AG09319 (cell line): ENCODE measurements at regions not wholly inside any gene's neighbourhood (a gene's known extent, or its start where the extent isn't known, plus 50 kb on each side); places are given as distances from the start of the nearest gene placed in this dataset.
A peak's percentile ranks its signal among the peaks of the same experiment; 100 is the strongest.

ENCODE experiments used
- DNase-seq: peaks from one replicate; pipeline ENCODE4 v3.0.0-alpha.2; 2010; ENCODE audit warnings: low read depth; ENCODE audit errors: extremely low read depth
- TF ChIP-seq, protein P1 (sequence below): IDR thresholded peaks from 2 replicates; pipeline ENCODE4 v1.5.1; 2011; ENCODE audit warnings: low read depth, mild to moderate bottlenecking, inconsistent platforms, low read length, moderate library complexity

DNA sequence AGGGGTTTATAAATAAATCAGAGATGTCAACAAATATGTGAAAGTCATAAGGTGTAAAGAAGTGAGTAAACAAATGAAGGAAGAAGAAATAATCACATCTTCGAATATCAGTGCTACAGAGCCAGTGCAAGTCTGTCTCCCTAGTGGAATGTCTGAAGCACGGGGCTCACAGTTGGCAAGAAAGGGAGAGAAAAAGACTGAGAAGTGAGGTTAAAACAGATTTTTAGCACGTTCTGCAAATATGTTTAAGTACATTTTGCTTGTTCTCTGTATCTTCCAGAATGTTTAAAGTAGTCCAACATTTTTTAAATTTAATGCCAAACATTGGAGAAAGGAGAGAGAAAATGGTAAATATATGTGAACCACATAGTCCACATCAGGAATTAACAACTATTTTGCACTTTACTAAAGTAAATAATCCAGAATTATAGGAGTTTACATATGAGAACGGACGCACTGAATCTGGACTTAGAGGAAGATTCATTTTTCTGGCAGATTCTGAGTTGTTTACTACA is 682.4 kb downstream of the LTN1 start:
- DNase-seq: no peak

DNA sequence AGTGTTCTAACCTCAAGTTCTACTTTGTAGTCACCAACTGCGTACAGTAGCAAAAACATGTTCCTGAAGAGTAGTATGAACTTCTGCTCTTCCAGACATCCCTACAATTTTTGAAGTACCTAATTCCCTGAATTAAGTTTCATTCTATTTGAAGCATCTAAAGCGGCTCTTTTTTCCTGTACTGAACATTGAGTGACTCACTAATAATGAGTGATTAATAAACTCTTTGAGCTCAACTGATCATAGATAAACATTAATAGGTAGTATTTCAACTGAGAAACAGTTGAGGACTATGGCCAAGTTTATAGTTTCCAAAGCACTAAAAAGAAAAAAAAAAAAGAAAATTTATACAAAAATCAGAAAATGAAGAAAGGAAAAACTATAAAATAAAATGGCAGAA is 683.1 kb downstream of the LTN1 start:
- no peak for DNase-seq
- TF ChIP-seq, protein P1, sequence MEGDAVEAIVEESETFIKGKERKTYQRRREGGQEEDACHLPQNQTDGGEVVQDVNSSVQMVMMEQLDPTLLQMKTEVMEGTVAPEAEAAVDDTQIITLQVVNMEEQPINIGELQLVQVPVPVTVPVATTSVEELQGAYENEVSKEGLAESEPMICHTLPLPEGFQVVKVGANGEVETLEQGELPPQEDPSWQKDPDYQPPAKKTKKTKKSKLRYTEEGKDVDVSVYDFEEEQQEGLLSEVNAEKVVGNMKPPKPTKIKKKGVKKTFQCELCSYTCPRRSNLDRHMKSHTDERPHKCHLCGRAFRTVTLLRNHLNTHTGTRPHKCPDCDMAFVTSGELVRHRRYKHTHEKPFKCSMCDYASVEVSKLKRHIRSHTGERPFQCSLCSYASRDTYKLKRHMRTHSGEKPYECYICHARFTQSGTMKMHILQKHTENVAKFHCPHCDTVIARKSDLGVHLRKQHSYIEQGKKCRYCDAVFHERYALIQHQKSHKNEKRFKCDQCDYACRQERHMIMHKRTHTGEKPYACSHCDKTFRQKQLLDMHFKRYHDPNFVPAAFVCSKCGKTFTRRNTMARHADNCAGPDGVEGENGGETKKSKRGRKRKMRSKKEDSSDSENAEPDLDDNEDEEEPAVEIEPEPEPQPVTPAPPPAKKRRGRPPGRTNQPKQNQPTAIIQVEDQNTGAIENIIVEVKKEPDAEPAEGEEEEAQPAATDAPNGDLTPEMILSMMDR: no peak

More for the DNA sequence above, 682.4 kb downstream of the LTN1 start:
- TF ChIP-seq, protein P1: no peak

DNA sequence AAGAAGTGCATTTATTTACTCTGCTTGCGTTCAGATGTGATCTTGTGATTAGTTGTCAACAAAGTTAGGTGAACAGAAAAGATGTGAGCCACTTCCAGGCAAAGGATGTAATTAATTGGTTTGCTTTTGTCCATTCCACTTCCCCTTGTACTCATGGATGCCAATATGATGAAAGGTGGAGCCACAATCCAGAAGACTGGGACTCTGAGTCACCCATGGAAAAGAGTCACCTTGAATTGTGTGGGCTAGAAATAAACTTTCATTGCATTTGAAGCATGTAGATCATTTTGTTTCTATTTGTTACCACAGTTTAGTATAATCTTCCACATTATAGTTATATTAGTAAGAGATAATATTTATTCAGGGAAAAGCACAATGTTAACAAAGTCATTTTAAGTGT is 684.2 kb downstream of the LTN1 start:
- TF ChIP-seq, protein P1: no peak
- DNase-seq: no peak

DNA sequence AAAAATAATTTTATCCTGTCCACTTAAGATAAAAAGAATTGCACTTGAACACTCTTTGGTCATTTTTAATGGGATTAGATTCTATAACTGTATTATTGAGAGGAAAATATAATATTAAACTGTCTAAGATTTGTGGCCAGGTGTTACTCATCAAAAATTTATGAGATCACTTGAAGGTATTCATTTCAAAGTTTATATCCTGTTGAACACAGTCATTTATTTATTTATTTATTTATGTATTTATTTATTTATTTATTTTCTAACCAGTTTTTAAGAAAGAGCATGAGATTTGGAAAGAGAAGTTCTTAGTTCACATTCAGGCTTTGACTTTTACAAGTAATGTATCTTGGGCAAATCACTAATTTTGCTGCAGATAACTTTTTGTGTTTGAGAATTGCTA is 692.7 kb downstream of the LTN1 start:
- TF ChIP-seq, protein P1: no peak
- DNase-seq: no peak

DNA sequence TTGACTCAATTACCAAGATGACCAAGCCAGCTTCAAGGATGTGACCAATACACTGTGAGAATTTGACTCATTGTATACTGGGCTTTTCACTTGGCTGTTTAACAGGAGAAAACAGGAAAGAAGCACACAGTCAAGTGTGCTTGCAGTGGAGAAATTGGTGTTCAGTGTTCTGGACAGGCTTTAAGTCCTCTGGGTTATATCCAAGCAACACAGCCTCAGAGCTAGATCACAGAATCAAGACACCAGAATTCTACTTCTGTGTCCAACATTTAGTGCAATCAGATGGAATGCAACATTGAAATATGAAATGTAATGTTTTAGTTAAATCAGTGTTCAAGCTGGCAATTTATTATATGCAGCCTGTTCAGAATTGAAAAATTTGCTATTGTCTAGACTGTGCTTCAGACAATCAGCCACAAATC is 694.4 kb downstream of the LTN1 start:
- TF ChIP-seq, protein P1: no peak
- no peak for DNase-seq

DNA sequence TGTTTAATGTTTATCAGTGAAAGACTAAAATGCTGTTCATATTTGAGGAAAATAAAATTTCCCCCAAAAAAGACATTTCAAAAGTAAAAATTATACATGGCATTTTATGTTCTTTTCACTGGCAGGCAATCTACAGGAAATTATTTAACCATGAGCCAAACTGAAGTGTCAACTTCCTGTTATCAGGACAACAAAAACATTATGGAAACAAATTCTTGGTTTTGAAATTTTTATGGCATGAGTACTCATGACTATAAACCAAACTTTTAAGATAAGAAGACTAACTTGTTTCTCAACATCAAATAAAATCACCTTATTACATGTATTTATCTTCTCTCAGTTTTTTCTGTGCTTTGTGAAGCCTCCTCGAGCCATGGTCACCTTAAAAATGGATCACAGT is 698.6 kb downstream of the LTN1 start:
- DNase-seq: no peak
- TF ChIP-seq, protein P1: no peak

DNA sequence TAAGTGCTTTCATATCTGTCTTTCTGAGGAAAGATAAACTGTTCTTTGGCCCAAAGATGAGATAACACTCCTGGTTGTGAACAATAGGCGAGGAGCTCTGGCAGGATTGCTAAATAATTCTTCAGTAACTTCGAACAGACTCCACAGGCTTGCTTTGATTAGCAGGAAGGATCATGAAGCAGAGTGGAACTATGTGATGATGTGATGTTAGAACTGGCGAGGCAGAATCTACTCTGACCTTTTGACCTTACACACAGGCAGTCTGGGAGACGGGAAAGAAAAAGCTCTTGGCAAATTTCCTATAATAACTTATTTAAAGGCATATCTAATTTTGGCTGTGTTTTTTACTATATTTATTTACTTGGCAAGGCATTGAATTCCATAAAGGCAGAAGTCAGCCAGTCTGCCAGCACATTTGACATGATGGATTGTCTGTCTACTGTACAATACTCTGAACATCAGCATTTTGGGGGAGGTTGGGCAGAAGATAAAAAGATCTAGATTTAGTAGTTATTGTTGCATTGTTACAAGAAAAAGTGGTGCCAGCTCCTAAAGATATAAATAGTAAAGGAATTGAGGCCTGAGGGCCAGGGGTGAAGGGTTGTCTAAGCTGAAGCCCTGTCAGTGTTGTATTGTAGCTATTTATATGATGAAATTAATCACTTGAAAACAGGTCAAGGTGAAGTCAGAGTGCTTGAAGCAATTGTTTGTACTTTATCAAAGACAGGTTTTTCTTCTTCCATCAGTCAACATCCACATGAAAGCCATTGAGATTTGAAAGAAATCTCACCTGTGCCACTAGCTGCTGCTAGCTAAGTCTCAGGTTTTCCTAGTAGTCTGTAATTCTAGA is 708.8 kb downstream of the LTN1 start:
- DNase-seq: peak; percentile 84
- TF ChIP-seq, protein P1: no peak
